BE2C (cell line): ENCODE measurements at regions not wholly inside any gene's neighbourhood (a gene's known extent, or its start where the extent isn't known, plus 50 kb on each side); places are given as distances from the start of the nearest gene placed in this dataset.

ENCODE experiments used
- DNase-seq: peaks from one replicate; pipeline ENCODE4 v3.0.0-alpha.2; 2020
- H3K27me3 ChIP-seq: fragments of 250-450 bp; sonication (Bioruptor Pico); 2 replicates; pipeline ENCODE4 v1.5.1; 2020; ENCODE audit warnings: mild to moderate bottlenecking
- H3K36me3 ChIP-seq: fragments of 250-450 bp; sonication (Bioruptor Pico); 2 replicates; pipeline ENCODE4 v1.5.1; 2020; ENCODE audit warnings: mild to moderate bottlenecking
- H3K4me1 ChIP-seq: fragments of 250-450 bp; sonication (Bioruptor Pico); 2 replicates; pipeline ENCODE4 v1.5.1; 2020
- H3K4me3 ChIP-seq: 2 replicates; pipeline ENCODE4 v1.5.1; 2011; ENCODE audit warnings: low read depth, low read length
- H3K9me3 ChIP-seq: fragments of 250-450 bp; sonication (Bioruptor Pico); 2 replicates; pipeline ENCODE4 v1.5.1; 2020
- TF ChIP-seq, protein P1 (sequence below): IDR thresholded peaks from 2 replicates; pipeline ENCODE4 v1.5.1; 2012; ENCODE audit warnings: mild to moderate bottlenecking, low read depth, low read length

DNA sequence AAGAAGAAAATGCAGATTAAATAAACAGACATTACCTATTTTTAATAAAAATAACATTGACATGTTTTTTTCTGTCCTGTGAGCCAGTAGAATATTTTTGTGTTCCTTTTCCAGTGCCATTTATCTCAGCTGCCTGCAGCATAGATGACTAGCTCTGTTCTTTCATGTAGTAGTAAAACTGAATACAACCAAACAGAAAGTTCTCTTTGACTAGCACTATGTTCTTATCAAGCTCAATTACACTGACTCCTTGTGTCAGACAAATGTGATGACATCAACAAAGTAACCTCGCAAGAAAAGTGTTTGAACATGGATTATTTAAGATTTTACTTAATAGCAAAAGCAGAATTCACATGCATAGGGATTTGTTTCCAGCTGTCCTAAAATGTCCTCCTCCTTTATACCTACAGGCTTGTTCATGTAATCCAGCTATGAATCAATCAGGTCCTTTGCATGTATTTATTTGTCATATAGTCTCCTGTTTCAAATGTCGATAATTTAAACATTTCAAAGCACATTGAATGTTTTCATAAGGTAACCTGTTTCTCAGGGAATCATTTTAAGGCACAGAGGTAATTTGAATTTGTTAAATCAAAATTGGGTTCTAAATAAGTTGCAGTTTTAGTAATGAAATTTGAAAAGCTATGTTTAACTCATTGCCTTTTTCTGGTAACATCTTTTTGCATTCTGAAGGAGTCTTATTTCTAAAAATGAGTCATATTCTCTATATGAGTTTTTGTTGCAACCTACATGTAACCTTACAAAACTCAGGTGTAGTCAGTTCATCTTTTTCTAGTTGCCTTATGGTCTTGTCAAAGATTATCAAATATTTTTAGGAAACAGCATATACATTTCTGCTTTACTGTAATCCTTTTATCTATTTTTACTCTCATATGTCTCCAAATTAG, 215.3 kb upstream of the GULP1 start:
- Histone ChIP-seq H3K36me3 (no peaks in the 10 kb centered on the region), H3K4me1 (no peaks in the 10 kb centered on the region), H3K9me3 (no peaks in the 10 kb centered on the region), H3K4me3 (no peak overlapping the region), H3K27me3 (no peaks in the 10 kb centered on the region)
- no peak for DNase-seq
- TF ChIP-seq, protein P1, sequence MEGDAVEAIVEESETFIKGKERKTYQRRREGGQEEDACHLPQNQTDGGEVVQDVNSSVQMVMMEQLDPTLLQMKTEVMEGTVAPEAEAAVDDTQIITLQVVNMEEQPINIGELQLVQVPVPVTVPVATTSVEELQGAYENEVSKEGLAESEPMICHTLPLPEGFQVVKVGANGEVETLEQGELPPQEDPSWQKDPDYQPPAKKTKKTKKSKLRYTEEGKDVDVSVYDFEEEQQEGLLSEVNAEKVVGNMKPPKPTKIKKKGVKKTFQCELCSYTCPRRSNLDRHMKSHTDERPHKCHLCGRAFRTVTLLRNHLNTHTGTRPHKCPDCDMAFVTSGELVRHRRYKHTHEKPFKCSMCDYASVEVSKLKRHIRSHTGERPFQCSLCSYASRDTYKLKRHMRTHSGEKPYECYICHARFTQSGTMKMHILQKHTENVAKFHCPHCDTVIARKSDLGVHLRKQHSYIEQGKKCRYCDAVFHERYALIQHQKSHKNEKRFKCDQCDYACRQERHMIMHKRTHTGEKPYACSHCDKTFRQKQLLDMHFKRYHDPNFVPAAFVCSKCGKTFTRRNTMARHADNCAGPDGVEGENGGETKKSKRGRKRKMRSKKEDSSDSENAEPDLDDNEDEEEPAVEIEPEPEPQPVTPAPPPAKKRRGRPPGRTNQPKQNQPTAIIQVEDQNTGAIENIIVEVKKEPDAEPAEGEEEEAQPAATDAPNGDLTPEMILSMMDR, result no peak

DNA sequence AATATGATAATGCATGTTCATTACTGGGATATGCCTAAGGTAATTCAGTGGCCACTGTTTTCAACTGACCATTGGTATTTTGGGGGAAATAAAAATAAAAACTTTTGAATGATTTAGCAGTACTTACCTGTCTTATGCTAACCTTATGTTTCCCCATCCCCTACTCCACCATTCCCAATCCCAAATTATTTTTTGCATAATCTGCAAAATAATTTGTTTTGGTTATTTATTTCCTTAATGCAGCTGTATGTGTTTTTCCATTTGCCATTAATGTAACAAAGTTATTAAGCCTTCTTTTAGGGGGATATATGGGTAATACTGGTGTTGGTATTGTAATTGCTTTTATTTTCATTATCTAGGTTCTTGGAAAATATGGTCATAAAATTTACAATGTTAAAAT, 213.9 kb upstream of the GULP1 start:
- no peak for DNase-seq
- Histone ChIP-seq H3K4me1 (no peaks in the 10 kb centered on the region), H3K36me3 (no peaks in the 10 kb centered on the region), H3K9me3 (no peaks in the 10 kb centered on the region), H3K27me3 (no peaks in the 10 kb centered on the region), H3K4me3 (no peak overlapping the region)
- TF ChIP-seq, protein P1, result no peak

DNA sequence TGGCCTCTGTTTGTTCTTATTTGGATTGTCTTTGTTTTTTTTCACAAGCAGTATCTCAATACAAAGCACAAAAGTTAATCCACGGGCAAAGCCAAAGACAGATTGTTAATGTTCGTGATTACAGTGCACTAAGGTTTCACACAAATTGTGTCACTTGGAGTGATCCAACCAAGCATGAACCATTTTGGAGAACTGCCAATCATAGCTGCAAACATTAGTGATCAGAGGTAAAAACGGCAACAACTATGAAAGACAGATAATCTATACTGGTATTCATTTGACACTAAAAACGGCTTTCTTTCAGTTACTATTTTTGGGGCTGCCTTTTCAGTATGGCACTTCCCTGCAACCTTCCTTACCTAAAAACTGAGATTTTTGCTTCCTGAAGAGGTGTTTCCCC, 213.1 kb upstream of the GULP1 start:
- DNase-seq, result no peak
- Histone ChIP-seq H3K9me3 (no peaks in the 10 kb centered on the region), H3K27me3 (no peaks in the 10 kb centered on the region), H3K4me1 (no peaks in the 10 kb centered on the region), H3K36me3 (no peaks in the 10 kb centered on the region), H3K4me3 (no peak overlapping the region)
- TF ChIP-seq, protein P1, result no peak

DNA sequence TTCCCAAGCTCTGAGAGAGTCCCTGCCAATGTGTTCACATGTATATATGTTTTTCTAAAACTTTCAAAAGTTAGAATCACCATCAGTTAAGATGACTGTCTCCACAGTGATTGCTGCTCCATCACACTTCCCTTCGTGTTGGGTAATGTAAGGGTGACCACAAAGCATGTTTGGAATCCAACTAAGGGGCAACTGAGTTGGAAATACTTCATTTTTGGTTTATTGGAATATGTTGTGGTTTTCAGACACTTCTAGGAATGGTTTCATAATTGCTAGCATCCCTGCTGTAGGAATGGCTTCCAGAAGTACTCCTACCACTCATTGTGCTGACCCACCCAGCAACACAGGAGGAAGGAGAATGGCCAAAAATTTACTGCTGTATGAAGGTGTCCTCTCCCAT, 212.5 kb upstream of the GULP1 start:
- H3K27me3 ChIP-seq, result no peaks in the 10 kb centered on the region
- TF ChIP-seq, protein P1, result no peak
- no peaks in the 10 kb centered on the region for H3K36me3 ChIP-seq
- H3K4me3 ChIP-seq, result no peak overlapping the region
- no peaks in the 10 kb centered on the region for H3K9me3 ChIP-seq
- no peaks in the 10 kb centered on the region for H3K4me1 ChIP-seq
- no peak for DNase-seq

DNA sequence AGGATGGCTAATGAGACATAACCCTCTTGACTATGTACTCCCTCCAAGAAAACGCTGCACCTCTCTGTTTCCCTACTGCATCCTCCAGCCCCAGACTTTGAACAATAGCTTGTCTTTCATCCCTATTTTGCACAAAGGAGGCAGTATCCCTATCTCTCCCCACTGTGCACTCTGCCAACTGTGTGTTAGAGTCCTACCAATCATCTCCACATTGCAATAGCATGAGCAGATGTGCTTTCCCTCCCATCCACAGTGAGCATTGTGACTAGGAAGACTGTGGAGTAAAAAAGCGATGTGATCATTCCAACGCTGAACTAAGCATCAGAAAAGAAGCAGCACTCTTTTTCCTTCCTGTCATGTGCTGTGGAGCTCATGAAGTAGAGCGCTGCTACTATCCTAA, 206.3 kb upstream of the GULP1 start:
- no peaks in the 10 kb centered on the region for H3K36me3 ChIP-seq
- H3K27me3 ChIP-seq, result no peaks in the 10 kb centered on the region
- no peaks in the 10 kb centered on the region for H3K9me3 ChIP-seq
- H3K4me3 ChIP-seq, result no peak overlapping the region
- H3K4me1 ChIP-seq, result no peaks in the 10 kb centered on the region
- no peak for DNase-seq
- TF ChIP-seq, protein P1, result no peak

DNA sequence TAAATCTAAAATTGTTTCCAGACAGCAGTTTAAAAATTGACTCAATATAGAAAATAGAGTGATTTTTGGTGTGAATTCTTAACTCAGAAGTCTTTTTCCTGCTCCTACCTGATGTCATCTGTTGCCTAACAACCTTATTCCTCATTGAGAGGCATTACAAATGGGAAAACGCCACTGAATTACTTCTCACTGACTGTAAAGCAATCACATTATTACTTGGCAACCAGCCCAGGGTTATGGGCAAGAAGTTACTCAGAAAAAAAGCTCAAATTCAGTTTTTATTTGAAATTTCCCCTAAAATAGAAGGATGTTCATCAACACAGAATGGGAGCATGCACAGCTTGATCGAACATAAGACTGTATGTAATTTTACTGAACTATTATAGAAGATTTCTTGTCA, 201.8 kb upstream of the GULP1 start:
- Histone ChIP-seq H3K4me1 (no peaks in the 10 kb centered on the region), H3K36me3 (no peaks in the 10 kb centered on the region), H3K4me3 (no peak overlapping the region), H3K9me3 (no peaks in the 10 kb centered on the region), H3K27me3 (no peaks in the 10 kb centered on the region)
- TF ChIP-seq, protein P1, result no peak
- no peak for DNase-seq
